HT-29 (cell line): ENCODE measurements at regions not wholly inside any gene's neighbourhood (a gene's known extent, or its start where the extent isn't known, plus 50 kb on each side); places are given as distances from the start of the nearest gene placed in this dataset.
A peak's percentile ranks its signal among the peaks of the same experiment; 100 is the strongest.

ENCODE experiments used
- DNase-seq: peaks from one replicate; pipeline ENCODE4 v3.0.0-alpha.2; 2015; ENCODE audit warnings: low spot score

DNA sequence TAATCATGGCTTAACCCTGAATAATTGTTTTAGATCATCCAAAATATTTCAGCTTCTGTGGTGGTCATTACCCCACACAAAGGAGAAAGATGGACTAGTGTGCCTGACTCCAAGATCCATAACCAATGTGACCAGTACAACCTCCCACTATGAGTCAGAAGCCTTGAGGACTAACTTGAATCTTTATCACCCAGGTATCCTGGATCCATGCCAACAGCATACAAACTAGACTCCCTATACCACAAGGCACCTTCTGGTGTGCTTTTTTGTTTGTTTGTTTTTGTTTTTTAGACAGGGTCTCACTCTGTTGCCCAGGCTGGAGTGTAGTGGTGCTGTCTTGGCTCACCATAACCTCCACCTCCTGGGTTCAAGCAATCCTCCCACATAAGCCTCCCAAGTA, 317.7 kb downstream of the VPS13C start:
- peak; percentile 60 for DNase-seq

- no peak for DNase-seq
Measured at GRCh38 chr15:61736790-61737189, 323.5 kb downstream of the VPS13C start.

- DNase-seq: no peak
Measured at GRCh38 chr15:61731099-61731498, 329.1 kb downstream of the VPS13C start.

GRCh38 chr15:61729646-61730045, 330.6 kb downstream of the VPS13C start:
- no peak for DNase-seq

- no peak for DNase-seq
Measured at GRCh38 chr15:61726166-61726565, 334.1 kb downstream of the VPS13C start.

GRCh38 chr15:61725251-61725650, 335.0 kb downstream of the VPS13C start:
- no peak for DNase-seq

GRCh38 chr15:61724251-61724939, 335.9 kb downstream of the VPS13C start:
- DNase-seq: no peak

- no peak for DNase-seq
Measured at GRCh38 chr15:61721418-61721817, 338.8 kb downstream of the VPS13C start.

DNA sequence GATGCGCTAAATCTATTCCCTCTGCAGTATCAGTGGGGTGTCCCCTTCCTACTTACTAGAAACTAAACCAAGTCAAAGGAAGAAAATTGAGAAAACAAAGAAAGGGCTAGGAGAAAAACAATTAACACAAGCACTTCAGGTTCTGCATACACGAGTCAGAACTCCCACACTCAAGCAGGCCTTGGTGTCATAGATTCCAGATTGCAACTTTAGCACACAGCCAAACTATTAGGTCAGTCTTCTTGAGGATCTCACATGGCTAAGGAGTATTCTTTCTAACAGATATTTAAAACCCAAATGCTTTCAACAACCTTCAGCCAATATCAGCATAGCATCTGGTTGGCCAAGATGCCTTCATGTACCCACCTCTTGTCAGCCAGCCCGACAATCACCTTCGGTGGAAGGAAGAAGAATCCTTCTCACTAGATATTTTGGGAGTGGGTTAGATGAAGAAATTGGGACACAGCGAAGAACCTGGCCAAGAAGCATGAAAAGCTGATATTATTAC, 340.0 kb downstream of the VPS13C start:
- DNase-seq: no peak

- peak; percentile 80 for DNase-seq
Measured at GRCh38 chr15:61715082-61715481, 345.2 kb downstream of the VPS13C start.

GRCh38 chr15:61712129-61712759, 348.0 kb downstream of the VPS13C start:
- DNase-seq: no peak

- DNase-seq: no peak
Measured at GRCh38 chr15:61702224-61703020, 357.8 kb downstream of the VPS13C start.

GRCh38 chr15:61701455-61701854, 358.8 kb downstream of the VPS13C start:
- no peak for DNase-seq

- DNase-seq: no peak
Measured at GRCh38 chr15:61700803-61701202, 359.4 kb downstream of the VPS13C start.

GRCh38 chr15:61697796-61698195, 362.5 kb downstream of the VPS13C start:
- DNase-seq: no peak

GRCh38 chr15:61689067-61689466, 371.2 kb downstream of the VPS13C start:
- no peak for DNase-seq

DNA sequence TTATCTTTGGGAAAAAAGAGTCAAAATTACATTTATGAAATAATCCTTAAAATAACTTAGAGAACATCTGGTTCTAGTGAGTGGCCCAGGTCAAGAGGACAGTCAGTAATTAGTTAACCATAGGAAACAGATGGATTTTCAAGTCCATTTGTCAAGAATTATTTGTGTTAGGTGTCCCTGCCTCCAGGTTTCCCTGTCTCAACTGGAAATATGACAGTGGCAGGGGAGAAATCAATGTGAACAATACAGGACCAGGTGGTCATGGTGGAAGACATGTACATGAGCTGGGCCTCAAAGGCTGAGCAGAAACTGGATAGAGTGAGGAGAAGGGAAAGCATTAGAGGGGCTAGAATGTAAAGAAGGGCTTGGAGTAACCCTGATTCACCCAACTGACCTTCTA, 372.6 kb downstream of the VPS13C start:
- DNase-seq: no peak

- no peak for DNase-seq
Measured at GRCh38 chr15:61687124-61687523, 373.1 kb downstream of the VPS13C start.

GRCh38 chr15:61685971-61686370, 374.3 kb downstream of the VPS13C start:
- no peak for DNase-seq

DNA sequence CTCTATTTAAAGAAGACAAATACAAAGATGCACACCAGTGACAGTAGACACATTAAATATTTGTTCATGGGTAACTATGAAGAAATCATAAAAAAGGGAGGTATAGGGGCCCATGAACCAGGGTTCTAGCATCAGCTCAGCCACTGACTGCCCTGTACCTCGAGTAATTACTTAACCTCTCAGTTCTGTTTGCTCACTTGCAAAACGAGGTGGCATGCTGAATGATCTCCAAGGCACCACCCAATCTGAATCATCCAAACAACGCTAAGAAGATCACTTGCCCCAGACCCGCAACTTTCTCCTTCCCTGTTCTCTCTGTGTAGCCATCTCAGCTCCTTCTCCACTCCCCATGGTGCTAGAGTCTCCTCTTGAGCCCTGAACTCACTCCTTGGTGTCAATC, 374.7 kb downstream of the VPS13C start:
- peak; percentile 28 for DNase-seq

DNA sequence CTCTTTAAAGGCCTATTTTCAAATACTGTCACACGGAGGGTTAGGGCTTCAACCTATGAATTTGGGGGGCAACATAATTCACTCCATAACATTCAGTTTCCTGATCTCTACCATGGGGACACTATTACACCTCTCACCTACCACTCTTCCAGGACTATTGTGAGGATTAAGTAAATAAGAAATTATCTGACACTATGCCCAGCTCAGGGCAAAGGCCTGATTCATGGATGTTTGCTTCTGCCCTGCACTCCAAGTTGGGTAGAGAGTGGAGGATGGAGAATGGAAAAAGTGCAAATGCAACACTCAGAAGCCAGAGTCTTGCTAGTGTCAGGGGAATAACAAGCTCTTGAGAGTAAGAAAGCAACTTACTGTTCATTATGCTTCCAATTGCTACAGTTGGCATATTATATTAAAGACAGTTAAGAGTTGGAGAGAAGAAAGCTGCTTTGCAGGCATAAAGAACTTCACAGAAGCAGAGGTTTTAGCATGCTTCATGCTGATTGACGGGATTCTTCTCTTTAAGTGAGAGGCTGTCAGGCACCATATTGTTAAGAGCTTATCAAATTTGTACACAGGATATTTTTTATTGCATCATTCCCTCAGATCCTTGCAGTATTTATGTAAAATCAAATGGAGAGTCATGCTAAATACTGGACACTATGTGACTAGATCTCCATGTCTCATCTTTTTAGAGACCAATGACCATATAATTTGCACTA, 375.3 kb downstream of the VPS13C start:
- no peak for DNase-seq
